ENCODE measurements at regions not wholly inside any gene's neighbourhood (a gene's known extent, or its start where the extent isn't known, plus 50 kb on each side); places are given as distances from the start of the nearest gene placed in this dataset.

GRCh38 chr3:59303452-59303851 is 253.6 kb upstream of the CFAP20DC start:
- no peak for TF ChIP-seq POLR2A (IDR thresholded peaks at IDR 0.05)
- no peak for TF ChIP-seq POLR2AphosphoS5 (IDR thresholded peaks at IDR 0.05)
- no peak for TF ChIP-seq CTCF (IDR thresholded peaks at IDR 0.05)
- TF ChIP-seq EP300 (IDR thresholded peaks at IDR 0.05), result no peak
